Testis (tissue), 2 donors: ENCODE measurements at regions not wholly inside any gene's neighbourhood (a gene's known extent, or its start where the extent isn't known, plus 50 kb on each side); places are given as distances from the start of the nearest gene placed in this dataset.

Source experiments
- POLR2A ChIP-seq: fragments of 450-650 bp; IDR thresholded peaks from one replicate; pipeline ENCODE4 v1.6.1; 2017; ENCODE audit warnings: antibody characterized with exemption, mild to moderate bottlenecking, moderate library complexity
- TF ChIP-seq, protein P1 (sequence below), 3 experiments: fragments of 450-650 bp in 2 of 3; fragments of 200-600 bp in 1 of 3; sonication (generic) in 1 of 3; IDR thresholded peaks; one replicate each; pipeline ENCODE4 v1.5.1; 2016 to 2019; ENCODE audit warnings: antibody characterized with exemption in 3 of 3, mild to moderate bottlenecking in 2 of 3, moderate library complexity in 1 of 3

DNA sequence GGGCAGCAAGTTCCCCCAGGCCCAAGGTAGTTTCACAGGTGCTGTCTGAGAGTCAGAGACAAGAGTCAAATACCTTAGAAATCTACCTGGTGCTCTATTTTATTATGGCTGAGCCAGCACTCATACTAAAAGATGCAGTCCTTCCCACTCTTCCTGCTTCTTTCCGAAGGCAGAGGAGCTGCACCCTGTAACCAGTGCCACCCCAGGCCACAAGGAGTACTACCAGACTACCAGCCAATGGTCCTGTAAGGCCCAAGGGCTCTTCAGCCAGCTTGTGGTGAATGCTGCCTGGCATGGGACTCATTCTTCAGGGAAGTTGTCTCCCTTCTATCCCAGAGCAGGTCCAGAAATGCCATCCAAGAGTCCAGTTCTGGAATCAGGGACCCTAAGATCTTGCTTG lies 203.8 kb upstream of the DUSP10 start:
- TF ChIP-seq, protein P1, sequence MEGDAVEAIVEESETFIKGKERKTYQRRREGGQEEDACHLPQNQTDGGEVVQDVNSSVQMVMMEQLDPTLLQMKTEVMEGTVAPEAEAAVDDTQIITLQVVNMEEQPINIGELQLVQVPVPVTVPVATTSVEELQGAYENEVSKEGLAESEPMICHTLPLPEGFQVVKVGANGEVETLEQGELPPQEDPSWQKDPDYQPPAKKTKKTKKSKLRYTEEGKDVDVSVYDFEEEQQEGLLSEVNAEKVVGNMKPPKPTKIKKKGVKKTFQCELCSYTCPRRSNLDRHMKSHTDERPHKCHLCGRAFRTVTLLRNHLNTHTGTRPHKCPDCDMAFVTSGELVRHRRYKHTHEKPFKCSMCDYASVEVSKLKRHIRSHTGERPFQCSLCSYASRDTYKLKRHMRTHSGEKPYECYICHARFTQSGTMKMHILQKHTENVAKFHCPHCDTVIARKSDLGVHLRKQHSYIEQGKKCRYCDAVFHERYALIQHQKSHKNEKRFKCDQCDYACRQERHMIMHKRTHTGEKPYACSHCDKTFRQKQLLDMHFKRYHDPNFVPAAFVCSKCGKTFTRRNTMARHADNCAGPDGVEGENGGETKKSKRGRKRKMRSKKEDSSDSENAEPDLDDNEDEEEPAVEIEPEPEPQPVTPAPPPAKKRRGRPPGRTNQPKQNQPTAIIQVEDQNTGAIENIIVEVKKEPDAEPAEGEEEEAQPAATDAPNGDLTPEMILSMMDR (IDR thresholded peaks at IDR 0.05), result no peak
- no peak for TF ChIP-seq POLR2A
